HG03354 (cell line): ENCODE measurements at regions not wholly inside any gene's neighbourhood (a gene's known extent, or its start where the extent isn't known, plus 50 kb on each side); places are given as distances from the start of the nearest gene placed in this dataset.

Source experiments
- ATAC-seq: cut with Tn5 transposase; IDR thresholded peaks from one replicate; pipeline ENCODE4 v1.9.1; 2021; ENCODE audit warnings: mild to moderate bottlenecking; ENCODE audit not compliant: unreplicated experiment, poor library complexity, severe bottlenecking

GRCh38 chr6:22448291-22448711, 121.1 kb upstream of the HDGFL1 start:
- no peak for ATAC-seq

DNA sequence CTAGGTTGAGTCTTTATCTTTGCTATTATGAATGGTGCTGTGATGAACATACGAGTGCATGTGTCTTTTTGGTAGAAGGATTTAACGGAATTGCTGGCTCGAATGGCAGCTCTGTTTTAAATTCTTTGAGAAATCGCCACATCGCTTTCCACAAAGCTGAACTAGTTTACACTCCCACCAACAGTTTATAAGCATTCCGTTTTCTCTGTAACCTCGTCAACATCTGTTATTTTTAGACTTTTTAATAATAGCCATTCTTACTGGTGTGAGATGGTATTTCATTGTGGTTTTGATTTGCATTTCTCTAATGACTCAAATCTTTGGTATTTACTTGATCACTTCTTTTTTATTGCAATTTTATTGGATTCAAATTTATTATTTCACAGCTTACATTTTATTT, 117.4 kb upstream of the HDGFL1 start:
- ATAC-seq, result no peak

GRCh38 chr6:22455378-22455777, 114.0 kb upstream of the HDGFL1 start:
- ATAC-seq, result no peak

DNA sequence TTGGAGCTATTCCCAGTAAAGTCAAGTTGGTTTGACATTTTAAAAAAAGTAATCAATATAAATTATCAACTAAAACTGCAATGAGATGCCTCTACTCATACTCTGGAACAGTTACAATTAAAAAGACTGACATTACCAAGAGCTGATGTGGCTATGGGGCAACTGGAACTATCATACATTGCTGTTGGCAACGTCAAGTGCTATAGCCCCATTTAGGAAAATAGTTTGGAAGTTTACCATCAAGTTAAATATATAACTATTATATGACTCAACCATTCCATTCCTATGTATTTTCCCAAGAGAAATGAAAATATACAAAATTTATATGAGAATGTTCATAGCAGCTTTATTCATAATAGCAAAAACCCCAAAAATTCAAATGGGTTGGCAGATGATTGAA, 111.4 kb upstream of the HDGFL1 start:
- ATAC-seq, result no peak

DNA sequence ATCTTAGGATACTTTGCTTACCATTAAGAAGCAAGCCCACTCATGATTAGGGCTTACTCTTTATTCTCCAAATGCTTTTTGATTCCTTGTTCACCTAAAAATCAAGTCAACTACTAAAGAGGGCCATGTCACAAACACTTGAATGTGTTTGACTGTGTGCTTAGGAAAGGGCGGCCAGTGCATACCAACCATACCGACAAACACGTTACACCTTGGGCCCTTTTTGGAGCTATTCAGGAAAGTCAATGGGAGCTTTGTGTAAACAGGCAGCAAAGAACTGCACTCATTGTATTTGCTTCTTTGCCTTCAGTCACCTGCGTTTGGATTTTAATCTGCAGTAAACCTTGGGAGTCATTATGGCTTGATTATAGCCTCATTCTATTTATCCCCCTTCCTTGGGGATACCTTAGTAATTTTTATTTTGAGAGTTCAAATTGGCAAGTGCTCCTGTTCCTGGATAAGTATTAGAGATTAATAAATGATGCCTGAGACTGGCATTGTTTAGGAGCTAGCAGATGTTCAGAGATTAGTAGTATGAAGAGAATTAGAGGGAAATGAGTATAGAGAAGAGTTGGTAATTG, 102.6 kb upstream of the HDGFL1 start:
- no peak for ATAC-seq

DNA sequence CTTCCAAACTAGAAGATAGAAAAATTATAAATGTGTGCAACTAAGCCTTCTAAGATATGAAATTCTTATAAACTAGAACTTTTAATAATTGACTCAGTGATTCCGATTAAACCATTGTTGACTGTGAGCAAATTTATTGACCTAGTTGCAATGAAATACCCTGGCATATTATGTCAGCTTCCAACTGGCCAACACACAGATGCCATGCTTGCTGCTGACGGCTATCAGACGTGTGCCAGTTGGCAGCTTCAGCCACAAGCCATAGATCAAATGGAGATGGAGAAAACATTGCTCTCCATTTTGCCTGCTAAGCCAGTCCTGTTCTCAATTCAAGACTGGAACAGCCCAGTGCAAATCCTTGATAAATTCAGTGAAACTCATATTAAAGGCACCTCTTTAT, 101.7 kb upstream of the HDGFL1 start:
- no peak for ATAC-seq

DNA sequence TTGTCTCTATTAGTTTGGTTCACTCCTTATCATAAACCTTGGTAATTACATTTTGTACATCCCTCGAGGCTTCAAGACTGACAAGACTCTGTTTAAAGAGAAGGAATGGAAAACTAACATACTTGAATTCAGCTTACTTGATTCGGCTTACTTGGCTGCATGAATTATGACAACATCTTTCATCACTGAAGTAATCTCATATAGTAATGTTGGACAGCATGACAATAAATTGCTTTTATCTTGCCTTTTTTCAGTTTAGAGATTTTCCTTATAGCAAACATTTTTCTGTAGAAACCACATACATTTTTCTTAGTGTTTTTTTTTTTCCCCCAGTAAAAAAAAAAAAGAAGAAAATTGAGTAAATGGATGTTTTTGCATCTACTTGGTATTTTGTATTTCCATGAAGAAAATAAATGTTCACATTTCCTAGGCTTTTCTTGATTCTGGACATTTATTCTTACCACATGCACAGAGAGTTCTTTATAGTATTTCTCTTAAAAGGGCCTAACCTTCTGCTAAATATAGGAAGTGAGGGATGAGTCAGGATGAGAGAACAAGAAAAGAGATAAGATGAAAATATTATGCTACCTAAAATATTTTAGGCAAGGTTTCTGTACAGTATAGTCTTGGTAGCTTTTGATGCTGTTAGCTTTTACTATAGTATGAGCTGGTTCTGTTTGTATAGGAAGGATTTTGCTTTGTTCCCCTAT, 101.0 kb upstream of the HDGFL1 start:
- ATAC-seq, result no peak

DNA sequence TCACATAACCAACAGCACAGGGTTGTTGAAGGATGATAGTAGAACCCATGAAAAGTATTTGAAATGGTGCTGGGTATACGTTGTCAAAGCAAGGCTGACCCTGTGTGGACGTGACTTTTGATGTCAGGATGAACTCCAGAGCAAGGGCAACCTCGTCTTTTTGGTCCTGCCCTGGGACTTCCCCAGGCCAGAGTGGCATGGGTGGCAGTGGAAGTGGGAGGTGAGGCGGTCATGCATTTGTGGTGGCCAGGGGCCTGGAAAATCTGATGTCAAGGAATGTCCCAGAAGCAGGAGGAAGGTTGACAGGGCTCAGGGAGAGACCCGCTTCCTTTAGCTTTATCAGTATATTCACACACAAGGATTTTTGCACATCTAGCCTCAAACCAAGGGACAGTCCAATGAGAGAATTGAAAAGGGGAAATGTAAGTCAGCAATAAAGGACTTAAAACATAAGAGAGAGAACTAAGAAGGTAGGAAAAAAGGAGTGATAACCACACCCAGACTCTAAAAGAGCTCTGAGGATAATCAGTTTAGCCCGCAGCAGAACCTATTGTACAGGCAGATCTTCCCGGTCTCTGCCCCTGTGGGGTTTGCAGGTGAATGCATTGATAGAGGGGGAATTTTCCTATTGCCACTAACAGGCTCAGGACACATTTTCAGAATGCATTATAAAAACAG, 98.8 kb upstream of the HDGFL1 start:
- ATAC-seq, result no peak

DNA sequence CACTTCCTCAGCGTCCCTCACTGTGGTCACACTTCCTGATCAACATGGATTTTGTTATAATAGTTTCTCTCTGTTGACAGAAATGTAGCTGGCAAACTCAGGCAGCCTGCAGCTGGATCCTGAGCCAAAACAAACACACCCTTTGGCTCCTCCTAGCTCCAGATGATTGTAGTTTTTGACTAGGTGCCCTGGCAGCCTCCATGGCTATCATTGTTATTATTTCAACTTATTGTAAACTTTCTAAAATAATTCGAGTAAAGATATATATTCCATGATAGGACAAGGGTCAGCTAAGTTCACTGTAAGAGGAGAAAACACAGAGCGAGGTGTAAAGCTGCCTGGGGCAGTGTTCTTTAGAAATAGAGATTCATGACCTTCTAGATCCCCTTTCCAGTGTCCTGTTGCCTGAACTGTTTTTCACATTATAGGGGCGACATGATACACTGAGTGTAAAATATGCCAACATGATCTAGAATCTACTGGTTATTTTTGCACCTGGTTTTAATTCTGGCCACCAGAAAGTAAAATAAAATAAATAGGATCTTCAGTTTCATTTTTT, 98.2 kb upstream of the HDGFL1 start:
- no peak for ATAC-seq

GRCh38 chr6:22471746-22472145, 97.6 kb upstream of the HDGFL1 start:
- ATAC-seq, result no peak

- no peak for ATAC-seq
These were observed 95.2 kb upstream of the HDGFL1 start for GRCh38 chr6:22473991-22474682.

GRCh38 chr6:22476811-22477390, 92.5 kb upstream of the HDGFL1 start:
- ATAC-seq, result no peak

GRCh38 chr6:22497276-22497675, 72.1 kb upstream of the HDGFL1 start:
- no peak for ATAC-seq

GRCh38 chr6:22499815-22500214, 69.6 kb upstream of the HDGFL1 start:
- no peak for ATAC-seq

DNA sequence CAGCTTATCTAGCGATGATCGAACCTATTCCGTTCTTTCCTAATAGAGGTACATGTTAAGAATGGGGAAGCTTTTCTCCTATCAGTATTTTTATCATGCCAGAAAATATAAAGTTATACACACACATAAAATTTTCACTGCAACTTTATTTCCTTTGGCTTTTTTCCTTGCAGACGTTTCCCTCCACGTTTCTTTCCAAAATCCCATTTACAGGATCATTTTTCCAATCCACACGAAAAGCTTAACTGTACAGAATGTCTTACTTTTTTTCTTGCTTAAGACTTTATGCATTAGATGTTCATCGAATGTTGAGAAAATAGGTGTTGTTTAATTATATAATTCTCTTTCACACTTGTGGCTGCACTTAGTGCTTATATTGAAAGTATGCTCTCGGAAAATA, 62.9 kb upstream of the HDGFL1 start:
- ATAC-seq, result no peak

DNA sequence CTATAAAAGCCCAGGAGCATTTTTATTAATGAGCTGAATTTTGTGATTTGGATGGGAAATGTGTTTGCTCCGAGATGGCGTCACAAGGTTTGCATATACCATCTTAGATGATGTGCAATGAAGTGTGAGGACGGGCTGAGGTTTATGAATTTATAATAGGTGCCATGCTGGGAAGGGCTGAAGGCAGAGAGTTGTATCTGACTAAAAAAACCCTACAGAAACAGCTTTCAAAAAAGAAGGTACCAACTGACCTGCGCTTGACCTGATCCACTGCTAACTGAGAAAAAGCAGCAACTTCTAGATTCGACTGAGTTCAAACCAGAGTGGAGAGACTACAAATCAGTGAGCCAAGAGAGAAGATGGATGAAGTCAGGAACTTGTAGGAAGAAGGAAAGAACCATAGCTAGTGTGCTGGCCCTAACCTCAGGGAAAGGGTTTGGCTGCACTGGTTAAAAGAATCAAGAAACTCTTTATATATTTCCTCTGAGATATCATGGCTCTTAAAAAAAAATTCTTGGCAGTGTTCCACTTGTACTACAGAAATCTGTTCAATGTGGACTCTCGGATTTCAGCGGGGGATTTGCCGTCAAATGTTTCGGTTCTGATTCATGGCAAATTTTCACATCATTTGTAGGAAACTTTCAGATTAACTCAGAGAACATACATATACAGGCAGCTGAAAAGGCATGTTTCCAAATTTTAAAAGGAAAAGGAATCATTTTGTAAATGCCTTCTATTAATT, 56.5 kb upstream of the HDGFL1 start:
- ATAC-seq, result no peak

DNA sequence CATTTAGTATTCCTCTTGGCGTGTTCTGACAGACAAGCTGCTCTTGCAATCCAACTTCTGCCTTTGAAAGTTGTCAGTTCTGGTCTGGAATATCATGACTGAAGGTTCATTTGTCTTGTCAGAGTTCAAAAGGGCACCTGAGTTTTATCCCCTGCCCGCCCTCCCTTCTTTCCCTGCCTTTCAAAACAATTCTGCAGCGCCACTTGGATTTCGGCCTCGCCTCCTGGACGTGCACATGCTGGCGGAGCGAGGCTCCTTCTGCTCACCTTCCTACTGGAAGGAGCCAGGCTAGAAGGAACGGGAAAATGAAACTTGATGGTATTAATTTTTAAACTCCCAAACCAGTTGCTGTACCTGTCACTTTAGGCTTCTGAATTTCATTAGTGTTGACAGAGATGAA, 55.7 kb upstream of the HDGFL1 start:
- ATAC-seq, result no peak

DNA sequence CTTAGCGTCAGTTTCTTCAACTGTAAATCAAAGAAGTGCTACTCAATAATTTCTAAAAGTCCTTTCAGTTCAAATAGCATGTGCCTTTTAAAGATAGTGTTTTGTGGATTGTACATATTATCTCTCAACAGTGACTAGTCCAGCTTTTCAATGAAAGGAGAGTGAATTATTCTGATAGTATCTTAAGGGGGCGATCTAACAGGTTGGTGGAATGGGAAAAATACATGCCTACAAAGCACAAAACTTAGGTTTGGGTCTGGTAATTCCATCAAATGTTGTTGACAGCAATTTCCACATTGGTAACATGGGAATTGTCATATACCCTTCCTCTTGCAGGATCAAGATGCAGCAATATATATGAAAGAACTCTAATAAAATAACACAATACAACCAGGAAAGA, 50.1 kb upstream of the HDGFL1 start:
- no peak for ATAC-seq
